SH-SY5Y (cell line): ENCODE measurements at regions not wholly inside any gene's neighbourhood (a gene's known extent, or its start where the extent isn't known, plus 50 kb on each side); places are given as distances from the start of the nearest gene placed in this dataset.

Source experiments
- GATA2 ChIP-seq: IDR thresholded peaks from 2 replicates; pipeline ENCODE4 v1.6.1; 2011; ENCODE audit warnings: mild to moderate bottlenecking, low read depth, low read length
- GATA3 ChIP-seq: IDR thresholded peaks from 2 replicates; pipeline ENCODE4 v1.6.1; 2011; ENCODE audit warnings: low read depth, mild to moderate bottlenecking, low read length, moderate library complexity

GRCh38 chr4:110737931-110738330 is 115.1 kb upstream of the PITX2 start:
- TF ChIP-seq GATA2 (no peak), GATA3 (no peak)
